ENCODE measurements at regions not wholly inside any gene's neighbourhood (a gene's known extent, or its start where the extent isn't known, plus 50 kb on each side); places are given as distances from the start of the nearest gene placed in this dataset.

GRCh38 chr2:6648596-6649247 lies 217.0 kb downstream of the CMPK2 start:
- Mint-ChIP-seq H3K36me3 (no peaks in the 10 kb centered on the region), H3K27ac (no peak overlapping the region), H3K4me3 (no peak overlapping the region), H3K4me1 (ENCODE audit: unreplicated experiment) (peaks cover 17% of the 10 kb centered on the region), H3K9me3 (no peaks in the 10 kb centered on the region), H3K27me3 (no peaks in the 10 kb centered on the region)
- no peak for DNase-seq (ENCODE audit: extremely low spot score, unreplicated experiment)
- no peak for TF ChIP-seq CTCF (conservative IDR thresholded peaks at IDR 0.05)

- Mint-ChIP-seq H3K9me3 (no peaks in the 10 kb centered on the region), H3K4me3 (no peak overlapping the region), H3K27ac (no peak overlapping the region), H3K27me3 (peaks cover 3% of the 10 kb centered on the region), H3K36me3 (no peaks in the 10 kb centered on the region), H3K4me1 (ENCODE audit: unreplicated experiment) (peaks cover 22% of the 10 kb centered on the region)
- no peak for DNase-seq (ENCODE audit: extremely low spot score, unreplicated experiment)
- TF ChIP-seq CTCF (conservative IDR thresholded peaks at IDR 0.05), result no peak
Observed at GRCh38 chr2:6650311-6650710, 215.4 kb downstream of the CMPK2 start.

- Mint-ChIP-seq H3K36me3 (no peaks in the 10 kb centered on the region), H3K9me3 (no peaks in the 10 kb centered on the region), H3K4me1 (ENCODE audit: unreplicated experiment) (peaks cover 26% of the 10 kb centered on the region), H3K27ac (peak overlapping the region; percentile 62), H3K27me3 (peaks cover 3% of the 10 kb centered on the region), H3K4me3 (peak overlapping the region; percentile 46)
- no peak for TF ChIP-seq CTCF (conservative IDR thresholded peaks at IDR 0.05)
- no peak for DNase-seq (ENCODE audit: extremely low spot score, unreplicated experiment)
Observed at GRCh38 chr2:6652251-6652650, 213.5 kb downstream of the CMPK2 start.

- Mint-ChIP-seq H3K9me3 (no peaks in the 10 kb centered on the region), H3K27me3 (peaks cover 3% of the 10 kb centered on the region), H3K4me1 (ENCODE audit: unreplicated experiment) (peaks cover 26% of the 10 kb centered on the region), H3K27ac (peak overlapping the region; percentile 42), H3K36me3 (no peaks in the 10 kb centered on the region), H3K4me3 (no peak overlapping the region)
- no peak for TF ChIP-seq CTCF (conservative IDR thresholded peaks at IDR 0.05)
- no peak for DNase-seq (ENCODE audit: extremely low spot score, unreplicated experiment)
Observed at GRCh38 chr2:6653281-6653750, 212.4 kb downstream of the CMPK2 start.

- no peak for DNase-seq (ENCODE audit: extremely low spot score, unreplicated experiment)
- peaks cover 3% of the 10 kb centered on the region for H3K27me3 Mint-ChIP-seq
- peak overlapping the region; percentile 10 for H3K4me3 Mint-ChIP-seq
- H3K27ac Mint-ChIP-seq, result peak overlapping the region; percentile 50
- H3K36me3 Mint-ChIP-seq, result no peaks in the 10 kb centered on the region
- peaks cover 26% of the 10 kb centered on the region for H3K4me1 Mint-ChIP-seq (ENCODE audit: unreplicated experiment)
- no peak for TF ChIP-seq CTCF (conservative IDR thresholded peaks at IDR 0.05)
- H3K9me3 Mint-ChIP-seq, result no peaks in the 10 kb centered on the region
Observed at GRCh38 chr2:6654279-6654678, 211.4 kb downstream of the CMPK2 start.

All from type B pancreatic cell (in vitro differentiated cells).